ENCODE measurements at regions not wholly inside any gene's neighbourhood (a gene's known extent, or its start where the extent isn't known, plus 50 kb on each side); places are given as distances from the start of the nearest gene placed in this dataset.

GRCh38 chr18:2087877-2088673, 483.2 kb downstream of the METTL4 start:
- Histone ChIP-seq H3K9me3 (no peaks in the 10 kb centered on the region), H3K36me3 (no peaks in the 10 kb centered on the region), H3K4me1 (no peaks in the 10 kb centered on the region), H3K27ac (no peak overlapping the region), H3K27me3 (no peaks in the 10 kb centered on the region), H3K4me3 (no peak overlapping the region)
- ATAC-seq: no peak
- TF ChIP-seq, protein P1, sequence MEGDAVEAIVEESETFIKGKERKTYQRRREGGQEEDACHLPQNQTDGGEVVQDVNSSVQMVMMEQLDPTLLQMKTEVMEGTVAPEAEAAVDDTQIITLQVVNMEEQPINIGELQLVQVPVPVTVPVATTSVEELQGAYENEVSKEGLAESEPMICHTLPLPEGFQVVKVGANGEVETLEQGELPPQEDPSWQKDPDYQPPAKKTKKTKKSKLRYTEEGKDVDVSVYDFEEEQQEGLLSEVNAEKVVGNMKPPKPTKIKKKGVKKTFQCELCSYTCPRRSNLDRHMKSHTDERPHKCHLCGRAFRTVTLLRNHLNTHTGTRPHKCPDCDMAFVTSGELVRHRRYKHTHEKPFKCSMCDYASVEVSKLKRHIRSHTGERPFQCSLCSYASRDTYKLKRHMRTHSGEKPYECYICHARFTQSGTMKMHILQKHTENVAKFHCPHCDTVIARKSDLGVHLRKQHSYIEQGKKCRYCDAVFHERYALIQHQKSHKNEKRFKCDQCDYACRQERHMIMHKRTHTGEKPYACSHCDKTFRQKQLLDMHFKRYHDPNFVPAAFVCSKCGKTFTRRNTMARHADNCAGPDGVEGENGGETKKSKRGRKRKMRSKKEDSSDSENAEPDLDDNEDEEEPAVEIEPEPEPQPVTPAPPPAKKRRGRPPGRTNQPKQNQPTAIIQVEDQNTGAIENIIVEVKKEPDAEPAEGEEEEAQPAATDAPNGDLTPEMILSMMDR (IDR thresholded peaks at IDR 0.05): no peak
- no peak for TF ChIP-seq POLR2A (IDR thresholded peaks at IDR 0.05)
- WGBS (ENCODE audit: insufficient coverage, low coverage, low lambda C conversion rate, missing lambda C conversion rate): 69% methylated on average over 5 of the region's 5 CpGs
- DNase-seq: no peak
- intact Hi-C loops (cut with DNase I): no loop called here

DNA sequence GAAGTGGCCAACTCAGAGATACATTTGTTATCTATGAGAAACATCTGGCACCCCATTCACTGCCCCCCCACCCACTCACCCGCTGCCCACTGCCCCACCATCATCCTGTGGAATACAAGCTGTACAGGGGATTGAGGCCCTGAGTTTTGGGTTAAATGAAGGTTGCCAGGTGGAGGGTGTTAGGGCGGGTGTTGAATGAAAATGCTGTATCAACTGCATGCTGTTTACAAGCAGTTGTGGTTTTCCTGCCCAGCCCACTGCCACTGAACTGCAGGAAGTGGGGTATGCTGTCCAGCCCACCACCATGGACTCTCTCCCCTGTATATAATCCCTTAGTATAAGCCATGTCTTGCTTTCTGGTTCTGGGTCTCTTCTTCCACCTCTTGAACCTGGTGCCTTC, 481.9 kb downstream of the METTL4 start:
- ATAC-seq (no peak), DNase-seq (no peak)
- no peaks in the 10 kb centered on the region for H3K36me3 ChIP-seq
- H3K4me1 ChIP-seq: no peaks in the 10 kb centered on the region
- no peaks in the 10 kb centered on the region for H3K9me3 ChIP-seq
- WGBS (ENCODE audit: insufficient coverage, low coverage, low lambda C conversion rate, missing lambda C conversion rate): 0% methylated on average over 2 of the region's 2 CpGs
- intact Hi-C loops (cut with DNase I): no loop called here
- H3K27me3 ChIP-seq: no peaks in the 10 kb centered on the region
- H3K4me3 ChIP-seq: no peak overlapping the region
- TF ChIP-seq POLR2A (IDR thresholded peaks at IDR 0.05): no peak
- TF ChIP-seq, protein P1 (IDR thresholded peaks at IDR 0.05): no peak
- no peak overlapping the region for H3K27ac ChIP-seq

GRCh38 chr18:2091937-2092336, 479.4 kb downstream of the METTL4 start:
- ATAC-seq (no peak), DNase-seq (no peak)
- no peaks in the 10 kb centered on the region for H3K36me3 ChIP-seq
- H3K27me3 ChIP-seq: no peaks in the 10 kb centered on the region
- TF ChIP-seq, protein P1 (IDR thresholded peaks at IDR 0.05): no peak
- no peak for TF ChIP-seq POLR2A (IDR thresholded peaks at IDR 0.05)
- H3K4me1 ChIP-seq: no peaks in the 10 kb centered on the region
- no peak overlapping the region for H3K4me3 ChIP-seq
- intact Hi-C loops (cut with DNase I): no loop called here
- no peaks in the 10 kb centered on the region for H3K9me3 ChIP-seq
- no peak overlapping the region for H3K27ac ChIP-seq
- WGBS (ENCODE audit: insufficient coverage, low coverage, low lambda C conversion rate, missing lambda C conversion rate): 68% methylated on average over 3 of the region's 3 CpGs

GRCh38 chr18:2096551-2096950, 474.8 kb downstream of the METTL4 start:
- 55% methylated on average over 2 of the region's 2 CpGs for WGBS (ENCODE audit: insufficient coverage, low coverage, low lambda C conversion rate, missing lambda C conversion rate)
- H3K27ac ChIP-seq: no peak overlapping the region
- H3K4me3 ChIP-seq: no peak overlapping the region
- no peaks in the 10 kb centered on the region for H3K36me3 ChIP-seq
- H3K9me3 ChIP-seq: no peaks in the 10 kb centered on the region
- H3K4me1 ChIP-seq: no peaks in the 10 kb centered on the region
- DNase-seq: no peak
- H3K27me3 ChIP-seq: no peaks in the 10 kb centered on the region
- TF ChIP-seq, protein P1 (IDR thresholded peaks at IDR 0.05): no peak
- no peak for TF ChIP-seq POLR2A (IDR thresholded peaks at IDR 0.05)
- ATAC-seq: no peak
- intact Hi-C loops (cut with DNase I): no loop called here

Measured in right lobe of liver (tissue), 6 donors.